Suprapubic skin (tissue), 3 donors: ENCODE measurements at regions not wholly inside any gene's neighbourhood (a gene's known extent, or its start where the extent isn't known, plus 50 kb on each side); places are given as distances from the start of the nearest gene placed in this dataset.

Experiments
- POLR2A ChIP-seq, 2 donors: fragments of 450-650 bp; IDR thresholded peaks; one replicate each; pipeline ENCODE4 v1.6.1; 2017; ENCODE audit warnings: antibody characterized with exemption in 2 of 2, mild to moderate bottlenecking in 2 of 2, moderate library complexity in 2 of 2
- TF ChIP-seq, protein P1 (sequence below), 2 donors: fragments of 200-600 bp in 1 of 2; fragments of 450-650 bp in 1 of 2; sonication (generic) in 1 of 2; IDR thresholded peaks; one replicate each; pipeline ENCODE4 v1.5.1; 2016 to 2019; ENCODE audit warnings: antibody characterized with exemption in 2 of 2, mild to moderate bottlenecking in 1 of 2, moderate library complexity in 1 of 2

DNA sequence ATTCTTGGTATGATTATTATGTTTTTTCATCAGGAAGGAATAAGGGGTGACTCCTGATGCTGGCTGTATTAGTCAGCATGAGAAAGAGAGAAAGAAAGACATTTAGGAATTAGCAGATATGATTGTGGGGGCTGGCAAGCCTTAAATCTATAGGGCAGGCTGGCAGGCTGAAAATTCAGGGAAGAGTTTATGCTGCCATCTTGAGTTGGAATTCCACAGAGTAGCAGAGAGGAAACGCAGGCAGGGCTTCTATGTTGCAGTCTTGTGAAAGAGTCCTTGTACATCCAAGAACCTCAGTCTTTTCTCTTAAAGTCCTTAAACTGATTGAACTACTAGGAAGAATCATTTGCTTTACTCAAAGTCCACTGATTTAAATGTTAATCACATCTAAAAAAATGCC lies 262.7 kb upstream of the SLC10A2 start:
- TF ChIP-seq, protein P1, sequence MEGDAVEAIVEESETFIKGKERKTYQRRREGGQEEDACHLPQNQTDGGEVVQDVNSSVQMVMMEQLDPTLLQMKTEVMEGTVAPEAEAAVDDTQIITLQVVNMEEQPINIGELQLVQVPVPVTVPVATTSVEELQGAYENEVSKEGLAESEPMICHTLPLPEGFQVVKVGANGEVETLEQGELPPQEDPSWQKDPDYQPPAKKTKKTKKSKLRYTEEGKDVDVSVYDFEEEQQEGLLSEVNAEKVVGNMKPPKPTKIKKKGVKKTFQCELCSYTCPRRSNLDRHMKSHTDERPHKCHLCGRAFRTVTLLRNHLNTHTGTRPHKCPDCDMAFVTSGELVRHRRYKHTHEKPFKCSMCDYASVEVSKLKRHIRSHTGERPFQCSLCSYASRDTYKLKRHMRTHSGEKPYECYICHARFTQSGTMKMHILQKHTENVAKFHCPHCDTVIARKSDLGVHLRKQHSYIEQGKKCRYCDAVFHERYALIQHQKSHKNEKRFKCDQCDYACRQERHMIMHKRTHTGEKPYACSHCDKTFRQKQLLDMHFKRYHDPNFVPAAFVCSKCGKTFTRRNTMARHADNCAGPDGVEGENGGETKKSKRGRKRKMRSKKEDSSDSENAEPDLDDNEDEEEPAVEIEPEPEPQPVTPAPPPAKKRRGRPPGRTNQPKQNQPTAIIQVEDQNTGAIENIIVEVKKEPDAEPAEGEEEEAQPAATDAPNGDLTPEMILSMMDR (IDR thresholded peaks at IDR 0.05), result no peak
- no peak for TF ChIP-seq POLR2A (IDR thresholded peaks at IDR 0.05)
